RWPE1 (cell line): ENCODE measurements at regions not wholly inside any gene's neighbourhood (a gene's known extent, or its start where the extent isn't known, plus 50 kb on each side); places are given as distances from the start of the nearest gene placed in this dataset.

ENCODE experiments used
- CTCF ChIA-PET: fragments of 350-600 bp; sonication (Branson Sonifier 250); formaldehyde crosslinking; extraction: SDS; loops from one replicate; lab custom pipeline; 2021; lab: Yijun Ruan, JAX
- POLR2A ChIA-PET: fragments of 400-600 bp; formaldehyde crosslinking; extraction: SDS; loops from one replicate; lab custom pipeline; 2020; ENCODE audit warnings: antibody characterized with exemption; ENCODE audit not compliant: low non-redundant PET; lab: Yijun Ruan, JAX
- DNase-seq: peaks from one replicate; pipeline ENCODE4 v3.0.0; 2012; ENCODE audit warnings: low spot score
- H3K27ac ChIP-seq: fragments of 450-650 bp; 2 replicates; pipeline ENCODE4 v1.5.1; 2017
- TF ChIP-seq, protein P1 (sequence below): fragments of 450-650 bp; conservative IDR thresholded peaks from 2 replicates; pipeline ENCODE4 v1.5.1; 2017; ENCODE audit warnings: low read depth, mild to moderate bottlenecking

DNA sequence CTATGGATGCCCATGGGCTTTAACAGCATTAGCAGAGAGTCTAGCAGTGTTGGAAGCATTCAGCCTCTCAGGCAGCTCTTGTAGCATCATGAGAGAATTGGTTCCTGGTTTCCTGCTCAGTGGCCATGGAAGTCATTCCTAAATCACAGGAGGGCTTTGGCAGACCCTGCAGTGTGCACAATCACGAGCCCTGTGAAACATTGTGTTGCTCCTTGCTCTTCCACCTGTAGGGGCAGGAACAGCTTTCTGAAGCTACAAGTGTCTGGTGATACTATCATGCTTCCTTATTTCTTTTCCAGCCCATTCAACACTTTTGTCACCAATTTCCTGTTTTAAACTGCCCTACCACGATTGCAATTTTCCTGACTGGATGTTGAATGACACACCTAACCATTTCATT lies 402.2 kb upstream of the USP15 start:
- no peak overlapping the region for H3K27ac ChIP-seq
- TF ChIP-seq, protein P1, sequence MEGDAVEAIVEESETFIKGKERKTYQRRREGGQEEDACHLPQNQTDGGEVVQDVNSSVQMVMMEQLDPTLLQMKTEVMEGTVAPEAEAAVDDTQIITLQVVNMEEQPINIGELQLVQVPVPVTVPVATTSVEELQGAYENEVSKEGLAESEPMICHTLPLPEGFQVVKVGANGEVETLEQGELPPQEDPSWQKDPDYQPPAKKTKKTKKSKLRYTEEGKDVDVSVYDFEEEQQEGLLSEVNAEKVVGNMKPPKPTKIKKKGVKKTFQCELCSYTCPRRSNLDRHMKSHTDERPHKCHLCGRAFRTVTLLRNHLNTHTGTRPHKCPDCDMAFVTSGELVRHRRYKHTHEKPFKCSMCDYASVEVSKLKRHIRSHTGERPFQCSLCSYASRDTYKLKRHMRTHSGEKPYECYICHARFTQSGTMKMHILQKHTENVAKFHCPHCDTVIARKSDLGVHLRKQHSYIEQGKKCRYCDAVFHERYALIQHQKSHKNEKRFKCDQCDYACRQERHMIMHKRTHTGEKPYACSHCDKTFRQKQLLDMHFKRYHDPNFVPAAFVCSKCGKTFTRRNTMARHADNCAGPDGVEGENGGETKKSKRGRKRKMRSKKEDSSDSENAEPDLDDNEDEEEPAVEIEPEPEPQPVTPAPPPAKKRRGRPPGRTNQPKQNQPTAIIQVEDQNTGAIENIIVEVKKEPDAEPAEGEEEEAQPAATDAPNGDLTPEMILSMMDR: no peak
- ChIA-PET CTCF (no interaction called here), POLR2A (no interaction called here)
- DNase-seq: no peak

GRCh38 chr12:61860451-61860850 lies 399.8 kb upstream of the USP15 start:
- ChIA-PET CTCF (no interaction called here), POLR2A (no interaction called here)
- no peak for DNase-seq
- TF ChIP-seq, protein P1: no peak
- no peak overlapping the region for H3K27ac ChIP-seq

- TF ChIP-seq, protein P1: no peak
- DNase-seq: no peak
- H3K27ac ChIP-seq: no peak overlapping the region
- ChIA-PET CTCF (no interaction called here), POLR2A (no interaction called here)
These were observed 397.2 kb upstream of the USP15 start for GRCh38 chr12:61862986-61863385.

- TF ChIP-seq, protein P1: no peak
- ChIA-PET CTCF (no interaction called here), POLR2A (no interaction called here)
- DNase-seq: no peak
- no peak overlapping the region for H3K27ac ChIP-seq
These were observed 396.4 kb upstream of the USP15 start for GRCh38 chr12:61863811-61864210.

- CTCF ChIA-PET: no interaction called here
- no peak for DNase-seq
- TF ChIP-seq, protein P1: no peak
- POLR2A ChIA-PET: no interaction called here
- no peak overlapping the region for H3K27ac ChIP-seq
These were observed 390.4 kb upstream of the USP15 start for GRCh38 chr12:61869796-61870195.

GRCh38 chr12:61870658-61871484 lies 389.3 kb upstream of the USP15 start:
- POLR2A ChIA-PET: no interaction called here
- DNase-seq: no peak

More at GRCh38 chr12:61870658-61871484, 389.3 kb upstream of the USP15 start:
- TF ChIP-seq, protein P1: no peak
- CTCF ChIA-PET: no interaction called here
- no peak overlapping the region for H3K27ac ChIP-seq
